Fibroblast of the aortic adventitia (primary cell): ENCODE measurements at regions not wholly inside any gene's neighbourhood (a gene's known extent, or its start where the extent isn't known, plus 50 kb on each side); places are given as distances from the start of the nearest gene placed in this dataset.
"Not testable (repeated sequence)": the region's sequence is repeated elsewhere in the genome, so short reads cannot be mapped to it uniquely, and the experiment has no call there.

ENCODE experiments used
- DNase-seq: peaks from one replicate; pipeline ENCODE4 v3.0.0-alpha.2; 2010; ENCODE audit warnings: low read depth
- H3K4me3 ChIP-seq: 2 replicates; pipeline ENCODE4 v1.5.1; 2011; ENCODE audit warnings: low read depth, mild to moderate bottlenecking, control low read depth, low read length, moderate library complexity

DNA sequence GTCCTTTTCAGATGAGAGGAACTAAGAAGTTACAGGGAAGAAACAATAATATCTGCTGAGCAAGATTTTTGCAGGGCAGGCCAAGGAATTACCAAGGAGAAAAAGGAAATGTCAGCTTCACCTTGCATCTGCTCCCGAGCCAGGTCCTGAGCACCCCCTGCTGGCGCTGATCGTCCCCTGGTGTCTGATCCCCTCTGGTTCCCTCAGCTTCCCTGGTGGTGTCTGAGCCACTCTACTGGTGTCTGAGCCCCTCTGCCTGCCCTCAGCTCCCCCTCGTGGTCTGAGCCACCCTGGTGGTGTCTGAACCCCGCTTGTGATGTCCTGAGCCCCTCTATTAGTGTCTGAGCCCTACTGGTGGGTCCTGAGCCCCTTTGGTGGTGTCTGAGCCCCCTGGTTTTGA lies 485.7 kb downstream of the GOLGA6L6 start:
- not testable (repeated sequence) for DNase-seq, H3K4me3 ChIP-seq

DNA sequence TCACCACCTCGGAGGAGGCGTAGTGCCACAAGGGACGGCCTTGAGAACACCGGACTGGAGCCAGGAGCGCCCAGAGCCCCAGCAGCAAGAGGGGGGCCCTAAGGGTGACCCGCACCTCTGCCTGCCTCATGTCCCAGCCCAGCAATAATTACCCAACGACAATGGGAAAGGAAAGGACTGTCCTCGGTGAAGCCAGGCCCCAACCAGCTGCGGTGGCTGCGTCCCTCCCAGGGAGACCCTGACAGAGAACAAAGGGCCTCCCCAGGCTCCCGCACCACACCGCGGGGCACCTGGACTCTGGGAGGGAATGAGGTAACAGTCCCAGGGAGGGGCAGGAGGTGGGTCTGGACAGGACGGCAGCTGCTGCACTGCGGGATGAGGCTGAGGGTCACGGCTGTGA lies 493.4 kb downstream of the GOLGA6L6 start:
- not testable (repeated sequence) for DNase-seq, H3K4me3 ChIP-seq

DNA sequence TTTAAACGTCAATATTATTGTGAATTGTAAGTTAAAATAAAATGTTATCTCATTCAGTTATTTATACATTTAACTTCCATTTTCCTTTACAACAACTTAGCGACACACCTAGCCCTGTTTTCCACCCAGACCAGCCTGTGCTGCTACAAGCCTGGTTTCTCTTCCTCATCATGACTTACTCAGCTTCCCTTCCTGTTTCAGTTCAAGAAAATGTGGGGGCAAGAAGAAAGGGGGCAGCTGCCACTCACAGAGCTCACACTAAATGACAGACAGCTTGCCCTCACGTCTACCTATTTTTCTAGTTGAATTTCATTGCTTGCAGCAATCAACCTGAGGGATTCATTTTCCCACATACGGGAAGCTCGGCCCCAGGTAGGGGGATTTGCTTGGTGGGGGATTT lies 496.4 kb downstream of the GOLGA6L6 start:
- not testable (repeated sequence) for H3K4me3 ChIP-seq, DNase-seq

DNA sequence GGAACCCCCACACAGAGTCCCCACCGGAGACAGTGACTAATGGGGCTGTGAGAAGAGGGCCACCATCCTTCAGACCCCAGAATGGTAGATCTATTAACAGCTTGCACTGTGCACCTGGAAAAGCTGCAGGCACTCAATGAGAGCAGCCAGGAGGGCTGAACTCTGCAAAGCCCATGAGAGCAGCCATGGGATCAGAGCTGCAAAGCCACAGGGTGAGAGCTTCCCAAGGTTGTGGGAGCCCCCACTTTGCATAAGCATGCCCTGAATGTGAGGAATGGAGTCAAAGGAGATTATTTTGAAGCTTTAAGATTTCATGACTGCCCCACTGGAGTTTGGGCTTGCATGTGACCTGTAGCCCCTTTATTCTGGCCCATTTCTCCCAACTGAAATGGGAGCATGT lies 500.9 kb downstream of the GOLGA6L6 start:
- H3K4me3 ChIP-seq, DNase-seq: not testable (repeated sequence)

DNA sequence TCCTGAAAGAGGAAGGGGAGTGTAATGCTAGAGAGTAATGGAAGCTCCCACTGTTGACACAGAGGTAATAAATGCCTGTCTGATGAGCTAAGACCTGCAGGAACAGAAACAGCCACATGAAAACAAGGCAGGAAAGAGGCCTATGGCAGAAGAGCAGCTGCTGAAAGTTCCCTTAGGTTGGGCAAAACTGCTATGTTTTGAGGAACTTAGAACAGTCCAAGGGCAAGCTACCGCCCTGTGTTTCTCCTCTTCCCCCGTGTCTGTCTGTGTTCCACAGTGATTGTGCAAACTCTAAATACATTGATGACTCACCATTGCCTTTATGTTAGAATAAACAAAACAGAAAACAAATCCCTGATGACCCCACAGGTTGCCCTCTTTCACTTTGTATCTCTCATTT lies 516.6 kb downstream of the GOLGA6L6 start:
- not testable (repeated sequence) for DNase-seq, H3K4me3 ChIP-seq

DNA sequence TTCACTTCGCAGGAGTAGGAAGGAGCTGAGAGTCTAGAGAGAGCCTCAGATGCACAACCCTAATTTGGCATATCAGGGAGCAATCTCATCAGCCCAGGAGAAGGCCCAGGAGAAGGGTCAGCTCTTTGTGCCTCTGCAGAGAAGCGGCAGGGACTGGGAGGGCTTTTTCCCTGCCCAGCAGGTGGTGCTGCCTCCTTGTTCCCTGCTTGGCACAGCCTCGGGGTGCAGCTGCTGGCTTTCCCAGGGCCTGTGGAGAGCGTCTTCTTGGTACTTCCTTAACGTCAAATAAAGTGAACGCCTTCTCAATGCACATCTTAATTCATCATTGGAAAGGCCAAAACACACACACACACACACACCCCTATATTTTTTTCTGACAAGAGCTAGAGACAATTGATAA lies 519.3 kb downstream of the GOLGA6L6 start:
- DNase-seq, H3K4me3 ChIP-seq: not testable (repeated sequence)

DNA sequence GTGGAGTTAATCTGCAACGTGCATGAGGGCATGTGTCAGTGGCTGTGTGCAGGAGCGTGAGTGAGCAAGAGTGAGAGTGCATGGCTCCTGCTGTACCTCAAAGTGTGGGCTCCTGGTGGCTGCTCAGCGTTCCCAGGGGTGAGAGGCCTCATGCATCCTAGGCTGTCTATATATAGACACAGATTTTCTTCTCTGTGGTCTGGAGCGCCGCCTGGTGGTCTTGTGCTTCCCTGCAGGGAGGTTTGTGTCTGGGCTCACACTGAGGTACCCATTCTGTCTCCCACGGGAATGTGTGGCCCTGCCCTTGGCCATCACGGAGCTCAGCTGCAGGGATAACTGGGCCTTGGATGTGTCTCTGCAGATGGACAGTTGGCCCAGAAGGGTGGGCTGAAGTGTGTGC lies 520.2 kb downstream of the GOLGA6L6 start:
- DNase-seq, H3K4me3 ChIP-seq: not testable (repeated sequence)

DNA sequence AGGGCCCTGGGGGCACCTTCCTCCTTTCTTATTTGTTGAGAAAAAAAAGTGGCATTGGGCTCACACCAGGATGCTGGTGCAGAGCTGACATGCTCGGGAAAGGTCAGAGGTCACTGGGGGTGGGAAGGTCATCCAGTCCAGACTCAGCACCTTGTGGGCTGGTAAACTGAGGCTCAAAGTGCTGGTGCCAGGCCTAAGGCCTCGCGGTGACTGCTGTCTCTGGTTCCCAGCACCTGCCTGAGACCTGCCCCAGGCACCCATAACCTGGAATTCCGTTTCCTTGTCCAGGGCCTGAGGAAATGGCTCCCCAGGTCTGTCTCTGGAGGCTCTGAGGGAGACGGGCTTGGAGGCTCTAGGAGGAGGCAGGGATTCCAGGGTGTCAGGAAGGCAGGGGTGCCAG lies 521.0 kb downstream of the GOLGA6L6 start:
- DNase-seq, H3K4me3 ChIP-seq: not testable (repeated sequence)

DNA sequence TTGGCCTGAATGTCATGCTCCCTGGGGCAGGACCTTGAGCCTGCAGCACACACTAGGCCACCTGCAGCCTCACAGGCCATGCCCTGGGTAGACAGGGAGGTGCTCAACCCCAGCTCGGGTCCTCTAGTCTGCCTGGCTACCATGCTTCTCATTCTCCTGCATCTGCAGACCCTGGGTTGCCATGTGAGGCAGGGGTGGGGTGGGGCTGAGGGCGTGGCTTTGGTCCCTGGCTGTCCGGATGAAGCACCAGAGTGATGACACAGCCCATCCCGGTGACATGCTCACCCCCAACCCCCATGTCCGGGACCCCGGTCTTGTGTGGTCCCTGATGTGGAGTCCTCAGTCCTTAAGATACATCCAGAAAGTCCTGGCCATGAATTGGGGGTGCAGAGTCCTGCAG lies 521.8 kb downstream of the GOLGA6L6 start:
- not testable (repeated sequence) for H3K4me3 ChIP-seq, DNase-seq

DNA sequence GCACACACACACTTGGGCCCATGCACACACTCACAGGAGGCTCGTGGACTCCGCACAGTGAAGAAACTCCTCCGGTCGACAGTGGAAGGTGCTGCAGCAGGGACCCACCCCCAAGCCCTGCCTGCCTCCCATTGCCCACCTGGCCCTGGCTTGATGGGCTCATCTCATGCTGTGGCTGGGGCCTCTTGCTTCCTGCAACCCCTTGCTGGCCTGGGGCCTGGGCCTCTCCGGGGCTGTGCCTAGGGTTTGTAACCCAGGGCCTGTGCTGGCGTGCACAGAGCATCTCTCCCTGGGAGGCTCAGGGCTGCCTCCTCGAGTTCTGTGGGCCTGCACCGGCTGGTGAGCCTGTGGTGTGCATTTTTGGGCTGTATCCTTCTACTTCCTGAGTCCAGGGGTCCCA lies 524.0 kb downstream of the GOLGA6L6 start:
- not testable (repeated sequence) for H3K4me3 ChIP-seq, DNase-seq

DNA sequence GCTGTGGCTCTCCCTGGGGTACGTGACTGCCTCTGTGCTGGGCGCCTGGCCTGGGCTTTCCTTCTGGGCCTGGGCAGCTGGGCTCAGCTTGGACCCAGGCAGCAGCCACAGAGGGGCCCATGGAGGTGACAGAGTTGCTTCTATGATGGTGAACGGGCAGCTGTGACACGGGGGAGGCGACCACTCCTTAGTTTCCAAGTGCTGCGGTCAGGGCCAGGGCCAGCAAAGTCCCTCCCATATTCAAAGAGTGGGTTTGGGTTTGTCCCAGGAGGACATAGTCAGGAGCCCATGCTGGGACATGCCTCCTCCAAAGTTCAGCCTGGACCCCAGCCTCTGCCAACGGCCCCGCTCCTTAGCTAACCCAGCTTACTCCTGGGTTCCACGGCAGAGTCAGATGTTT lies 524.7 kb downstream of the GOLGA6L6 start:
- not testable (repeated sequence) for DNase-seq

DNA sequence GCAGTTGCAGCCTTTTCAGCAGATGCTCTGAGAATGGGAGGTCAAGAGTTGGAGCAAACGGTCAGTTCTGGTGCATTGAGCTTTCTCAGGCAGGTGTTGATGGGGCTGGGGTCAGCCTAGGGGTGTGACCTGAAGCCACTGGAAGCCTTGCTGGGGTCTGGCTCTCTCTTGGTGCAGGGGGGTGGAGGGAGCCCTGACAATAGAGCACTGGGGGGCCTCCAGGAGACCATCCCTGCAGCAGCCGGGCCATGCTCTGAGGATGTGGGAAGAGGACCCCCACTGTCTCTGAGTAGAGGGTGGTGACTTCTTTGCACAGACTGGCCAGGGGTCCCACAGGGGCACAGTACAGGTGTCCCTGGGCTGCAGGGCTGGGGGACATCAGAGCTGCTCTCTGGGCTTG lies 528.8 kb downstream of the GOLGA6L6 start:
- not testable (repeated sequence) for H3K4me3 ChIP-seq, DNase-seq

More for the DNA sequence above, 524.7 kb downstream of the GOLGA6L6 start:
- not testable (repeated sequence) for H3K4me3 ChIP-seq

DNA sequence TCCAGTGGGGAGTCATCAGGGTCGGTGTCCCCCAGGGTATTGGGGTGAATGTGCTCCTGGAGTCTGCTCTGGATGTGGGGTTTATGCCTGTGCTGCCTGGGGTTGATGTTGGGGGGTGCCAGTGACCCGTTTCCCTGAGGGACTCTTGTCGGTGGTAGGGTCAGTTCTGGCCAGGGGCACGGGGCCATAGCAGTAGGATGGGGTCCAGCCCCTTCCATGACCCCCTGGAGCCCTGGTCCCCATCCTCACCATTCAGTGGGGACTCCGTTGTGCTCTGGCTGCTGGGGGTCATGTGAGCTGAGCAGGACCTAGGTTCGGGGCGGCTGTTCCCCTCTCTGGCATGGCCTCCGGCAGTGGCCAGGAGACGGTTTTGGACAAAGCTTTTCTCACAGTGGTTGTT lies 530.8 kb downstream of the GOLGA6L6 start:
- not testable (repeated sequence) for DNase-seq, H3K4me3 ChIP-seq

DNA sequence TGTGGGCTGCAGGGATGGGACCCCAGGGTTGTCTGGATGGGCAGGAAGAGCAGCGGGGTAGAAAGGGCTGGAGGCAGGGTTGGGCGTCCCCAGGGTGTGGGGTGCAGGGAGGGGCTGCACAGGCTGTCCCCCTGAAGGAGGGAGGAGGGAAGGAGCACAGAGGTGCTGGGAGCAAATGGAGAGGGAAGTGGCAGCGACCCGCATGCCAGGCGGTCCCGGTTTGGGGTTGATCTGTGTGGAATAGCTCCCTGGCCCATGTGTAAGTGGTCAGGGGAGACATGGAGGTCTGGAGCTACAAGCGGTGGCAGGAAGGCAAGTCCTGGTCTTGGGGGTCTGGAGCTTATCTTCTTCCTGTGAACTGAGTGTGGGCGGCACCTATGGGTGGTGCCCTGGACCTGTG lies 532.0 kb downstream of the GOLGA6L6 start:
- DNase-seq, H3K4me3 ChIP-seq: not testable (repeated sequence)

DNA sequence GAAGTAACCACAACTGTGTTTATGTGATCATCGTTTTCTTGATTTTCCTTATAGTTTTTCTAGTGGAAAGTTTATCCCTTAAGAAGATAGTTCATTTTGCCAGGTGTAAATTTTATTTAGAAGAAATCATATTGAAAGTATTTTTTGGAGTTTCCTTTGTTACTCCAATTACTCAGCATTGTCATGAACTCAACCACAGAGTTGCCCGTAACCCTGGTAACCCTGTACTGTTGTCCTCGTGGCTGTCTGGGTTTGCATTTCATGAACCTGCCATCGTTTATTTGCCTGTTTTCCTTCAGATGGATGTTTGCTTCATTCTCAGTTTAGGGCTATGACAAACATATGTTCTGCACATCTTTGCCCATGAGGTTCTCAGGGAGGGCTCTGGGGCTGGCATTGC lies 534.3 kb downstream of the GOLGA6L6 start:
- H3K4me3 ChIP-seq, result not testable (repeated sequence)

DNA sequence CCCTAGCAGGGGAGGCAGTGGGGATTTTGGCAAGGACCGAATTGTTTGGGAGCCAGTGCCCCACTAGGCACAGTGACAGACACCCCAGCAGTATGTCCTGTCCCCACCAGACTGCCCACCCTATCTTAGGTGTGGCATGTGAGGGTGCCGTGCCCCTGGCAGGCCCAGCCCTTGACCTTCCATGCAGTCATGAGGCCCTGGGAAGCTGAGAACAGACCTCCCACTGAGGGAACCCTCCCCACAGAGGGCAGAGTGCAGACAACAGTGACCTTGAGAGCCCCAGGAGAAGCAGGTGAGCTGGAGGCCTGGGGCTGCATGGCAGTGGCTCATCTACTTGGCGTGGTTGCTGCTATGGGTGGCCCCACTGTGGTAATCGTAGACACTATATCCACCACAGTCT lies 538.1 kb downstream of the GOLGA6L6 start:
- H3K4me3 ChIP-seq, DNase-seq: not testable (repeated sequence)

More for the DNA sequence above, 534.3 kb downstream of the GOLGA6L6 start:
- not testable (repeated sequence) for DNase-seq

DNA sequence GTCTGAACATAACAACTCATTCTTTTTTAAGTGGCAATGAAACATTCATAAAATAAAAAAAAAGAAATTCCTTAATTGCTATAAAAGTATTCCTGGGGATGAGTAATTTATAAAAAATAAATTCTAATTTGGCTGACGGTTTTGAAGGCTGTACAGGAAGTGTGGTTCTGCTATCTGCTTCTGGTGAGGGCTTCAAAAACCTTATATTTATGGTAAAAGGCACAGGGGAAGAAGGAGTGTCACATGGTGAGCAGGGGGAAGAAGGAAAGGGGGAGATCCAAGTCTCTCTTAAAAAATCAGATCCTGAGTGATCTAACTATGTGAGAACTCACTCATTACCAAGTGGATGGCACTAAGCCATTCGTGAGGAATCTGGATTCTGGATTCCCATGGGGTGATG lies 539.0 kb downstream of the GOLGA6L6 start:
- not testable (repeated sequence) for DNase-seq, H3K4me3 ChIP-seq

DNA sequence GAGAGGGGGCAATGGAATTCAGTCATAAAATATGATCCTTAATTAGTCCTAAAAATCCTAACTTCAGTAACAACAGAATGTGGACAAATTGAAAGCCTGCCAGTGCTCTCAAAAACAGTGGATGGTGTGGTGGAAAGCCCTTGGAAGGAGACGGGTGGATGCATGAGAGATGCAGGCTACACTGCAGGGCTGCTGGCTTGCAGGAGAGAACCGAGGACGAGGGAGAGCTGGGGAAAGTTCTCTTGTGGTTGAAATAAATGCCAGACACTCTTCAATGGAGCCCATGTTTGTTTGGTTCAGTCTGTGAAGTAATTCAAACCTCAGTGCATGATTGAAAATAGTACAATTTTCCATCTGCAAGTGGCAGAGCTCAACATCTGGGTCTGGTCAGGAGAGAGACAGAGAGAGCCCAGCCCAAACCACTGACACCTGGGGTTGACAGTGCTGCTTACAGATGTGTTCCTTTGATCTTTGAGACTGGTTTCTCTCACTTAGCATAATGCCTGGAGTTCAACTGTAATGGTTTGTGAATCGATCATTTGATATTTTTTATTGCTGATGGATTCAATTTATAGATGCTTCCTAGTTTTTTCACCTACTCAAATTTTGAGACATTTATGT lies 544.9 kb downstream of the GOLGA6L6 start:
- H3K4me3 ChIP-seq, DNase-seq: not testable (repeated sequence)

DNA sequence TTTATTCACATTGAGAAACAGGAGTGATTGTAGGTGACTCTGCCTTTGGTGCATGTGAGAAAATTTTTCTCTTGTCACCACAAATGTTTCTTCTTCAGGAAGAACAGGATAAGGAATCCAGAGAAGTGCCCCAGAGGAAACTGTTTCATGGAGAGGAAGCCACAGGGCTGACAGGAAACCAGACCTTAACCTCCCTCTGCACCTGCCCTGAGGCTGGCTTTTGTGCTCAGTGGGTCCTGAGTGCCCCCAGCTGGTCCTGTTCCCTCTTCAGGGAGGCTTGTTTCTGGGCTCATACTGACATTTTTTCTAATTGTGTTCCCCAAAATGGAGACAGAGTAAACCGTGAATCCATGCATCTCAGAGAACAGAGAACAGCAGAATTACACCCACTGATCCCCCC lies 546.3 kb downstream of the GOLGA6L6 start:
- DNase-seq, H3K4me3 ChIP-seq: not testable (repeated sequence)
